GM18505 (cell line): ENCODE measurements at regions not wholly inside any gene's neighbourhood (a gene's known extent, or its start where the extent isn't known, plus 50 kb on each side); places are given as distances from the start of the nearest gene placed in this dataset.

Source experiments
- ATAC-seq: cut with Tn5 transposase; IDR thresholded peaks from one replicate; pipeline ENCODE4 v1.9.1; 2021; ENCODE audit not compliant: unreplicated experiment
- POLR2A ChIP-seq: IDR thresholded peaks from 4 replicates; pipeline ENCODE4 v1.6.1; 2011; ENCODE audit warnings: borderline replicate concordance; ENCODE audit not compliant: insufficient read depth, insufficient read length; ENCODE audit errors: extremely low read depth

- ATAC-seq: no peak
- TF ChIP-seq POLR2A: no peak
Observed at GRCh38 chr18:54052259-54052658, 172.2 kb downstream of the MBD2 start.

GRCh38 chr18:54043484-54044251 is 180.8 kb downstream of the MBD2 start:
- ATAC-seq: no peak
- no peak for TF ChIP-seq POLR2A

GRCh38 chr18:54035927-54036326 is 188.5 kb downstream of the MBD2 start:
- TF ChIP-seq POLR2A: no peak
- ATAC-seq: no peak

GRCh38 chr18:54033052-54033451 is 191.4 kb downstream of the MBD2 start:
- ATAC-seq: no peak
- TF ChIP-seq POLR2A: no peak

GRCh38 chr18:54032412-54032811 is 192.1 kb downstream of the MBD2 start:
- ATAC-seq: no peak
- TF ChIP-seq POLR2A: no peak

- TF ChIP-seq POLR2A: no peak
- ATAC-seq: no peak
Observed at GRCh38 chr18:54031243-54031642, 193.2 kb downstream of the MBD2 start.

- TF ChIP-seq POLR2A: no peak
Observed at GRCh38 chr18:54030434-54030833, 194.0 kb downstream of the MBD2 start.

GRCh38 chr18:54023471-54023870 is 201.0 kb downstream of the MBD2 start:
- TF ChIP-seq POLR2A: no peak
- no peak for ATAC-seq

More at GRCh38 chr18:54030434-54030833, 194.0 kb downstream of the MBD2 start:
- ATAC-seq: no peak

GRCh38 chr18:54020966-54021365 is 203.5 kb downstream of the MBD2 start:
- TF ChIP-seq POLR2A: no peak
- no peak for ATAC-seq

GRCh38 chr18:54020156-54020745 is 204.2 kb downstream of the MBD2 start:
- no peak for TF ChIP-seq POLR2A
- ATAC-seq: no peak

- no peak for TF ChIP-seq POLR2A
Observed at GRCh38 chr18:54019641-54020040, 204.8 kb downstream of the MBD2 start.

GRCh38 chr18:54013452-54013851 is 211.0 kb downstream of the MBD2 start:
- ATAC-seq: no peak
- TF ChIP-seq POLR2A: no peak

More at GRCh38 chr18:54019641-54020040, 204.8 kb downstream of the MBD2 start:
- no peak for ATAC-seq

GRCh38 chr18:54004828-54005227 is 219.6 kb downstream of the MBD2 start:
- no peak for ATAC-seq

GRCh38 chr18:54003195-54003594 is 221.3 kb downstream of the MBD2 start:
- no peak for TF ChIP-seq POLR2A
- no peak for ATAC-seq

More at GRCh38 chr18:54004828-54005227, 219.6 kb downstream of the MBD2 start:
- no peak for TF ChIP-seq POLR2A

- ATAC-seq: no peak
- no peak for TF ChIP-seq POLR2A
Observed at GRCh38 chr18:53997064-53997463, 227.4 kb downstream of the MBD2 start.

GRCh38 chr18:53994016-53994415 is 230.5 kb downstream of the MBD2 start:
- no peak for TF ChIP-seq POLR2A
- no peak for ATAC-seq
